Skeletal muscle tissue (tissue), 3 donors: ENCODE measurements at regions not wholly inside any gene's neighbourhood (a gene's known extent, or its start where the extent isn't known, plus 50 kb on each side); places are given as distances from the start of the nearest gene placed in this dataset.

Experiments
- H3K27ac ChIP-seq: one replicate; pipeline ENCODE4 v1.7.0; 2013; ENCODE audit warnings: mild to moderate bottlenecking, low read depth, low read length, inconsistent platforms
- H3K27me3 ChIP-seq, 3 donors: one replicate each; pipeline ENCODE4 v1.7.0; 2013; ENCODE audit warnings: low read length in 3 of 3; ENCODE audit not compliant: control insufficient read depth in 3 of 3, insufficient read depth in 3 of 3
- H3K36me3 ChIP-seq, 3 donors: one replicate each; pipeline ENCODE4 v1.7.0; 2013; ENCODE audit warnings: low read length in 3 of 3; ENCODE audit not compliant: control insufficient read depth in 3 of 3, insufficient read depth in 3 of 3
- H3K4me1 ChIP-seq, 3 donors: one replicate each; pipeline ENCODE4 v1.7.0; 2013; ENCODE audit warnings: low read length in 3 of 3, mild to moderate bottlenecking in 3 of 3; ENCODE audit not compliant: control insufficient read depth in 3 of 3, insufficient read depth in 3 of 3
- H3K4me3 ChIP-seq, 3 donors: one replicate each; pipeline ENCODE4 v1.7.0; 2013; ENCODE audit warnings: low read length in 3 of 3
- H3K9ac ChIP-seq, 3 donors: one replicate each; pipeline ENCODE4 v1.7.0; 2013; ENCODE audit warnings: low read length in 3 of 3, mild to moderate bottlenecking in 3 of 3, moderate library complexity in 2 of 3, low read depth in 1 of 3
- H3K9me3 ChIP-seq, 3 donors: one replicate each; pipeline ENCODE4 v1.7.0; 2013; ENCODE audit warnings: low read length in 3 of 3; ENCODE audit not compliant: control insufficient read depth in 3 of 3
- donor health status: Osteomylitis.

- no peaks in the 10 kb centered on the region for H3K9me3 ChIP-seq
- no peaks in the 10 kb centered on the region for H3K36me3 ChIP-seq
- H3K27ac ChIP-seq: no peak overlapping the region
- H3K4me1 ChIP-seq: no peaks in the 10 kb centered on the region
- no peak overlapping the region for H3K9ac ChIP-seq
- H3K4me3 ChIP-seq: no peak overlapping the region
- H3K27me3 ChIP-seq: peaks cover 18 to 59% (median 25%) of the 10 kb centered on the region in 3 donors
These were observed 219.7 kb upstream of the RPL38 start for GRCh38 chr17:73983621-73984400.

DNA sequence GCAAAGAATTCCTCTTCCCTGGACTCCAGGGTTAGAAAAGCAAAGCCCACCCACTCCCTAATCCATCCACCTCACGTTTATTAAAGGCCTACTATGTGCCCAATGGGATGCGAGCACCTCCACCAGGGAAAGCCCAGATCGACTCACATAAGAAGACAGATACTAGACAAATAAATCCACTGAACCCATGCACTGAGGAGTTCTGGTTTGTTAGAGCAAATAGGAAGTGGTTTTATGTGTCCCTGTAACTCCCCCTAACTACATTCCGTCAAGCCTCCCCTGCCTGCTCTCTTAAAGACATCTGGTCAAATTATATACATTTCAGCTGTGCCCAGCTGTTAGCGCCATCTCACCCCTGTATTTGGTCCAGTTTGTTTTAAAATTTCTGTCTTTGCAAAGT, 218.5 kb upstream of the RPL38 start:
- Histone ChIP-seq H3K9me3 (no peaks in the 10 kb centered on the region), H3K9ac (no peak overlapping the region), H3K27me3 (peaks cover 12 to 54% (median 20%) of the 10 kb centered on the region in 3 donors), H3K4me3 (no peak overlapping the region), H3K36me3 (no peaks in the 10 kb centered on the region), H3K27ac (no peak overlapping the region), H3K4me1 (no peaks in the 10 kb centered on the region)

GRCh38 chr17:73985466-73986015, 217.9 kb upstream of the RPL38 start:
- Histone ChIP-seq H3K27me3 (peaks cover 12 to 57% (median 18%) of the 10 kb centered on the region in 3 donors), H3K27ac (no peak overlapping the region), H3K4me1 (no peaks in the 10 kb centered on the region), H3K9ac (no peak overlapping the region), H3K36me3 (no peaks in the 10 kb centered on the region), H3K4me3 (no peak overlapping the region), H3K9me3 (no peaks in the 10 kb centered on the region)

- H3K27ac ChIP-seq: no peak overlapping the region
- H3K4me1 ChIP-seq: no peaks in the 10 kb centered on the region
- no peak overlapping the region for H3K9ac ChIP-seq
- no peaks in the 10 kb centered on the region for H3K9me3 ChIP-seq
- peaks cover 12 to 60% (median 25%) of the 10 kb centered on the region in 3 donors for H3K27me3 ChIP-seq
- H3K4me3 ChIP-seq: no peak overlapping the region
- no peaks in the 10 kb centered on the region for H3K36me3 ChIP-seq
These were observed 216.8 kb upstream of the RPL38 start for GRCh38 chr17:73986641-73987177.

DNA sequence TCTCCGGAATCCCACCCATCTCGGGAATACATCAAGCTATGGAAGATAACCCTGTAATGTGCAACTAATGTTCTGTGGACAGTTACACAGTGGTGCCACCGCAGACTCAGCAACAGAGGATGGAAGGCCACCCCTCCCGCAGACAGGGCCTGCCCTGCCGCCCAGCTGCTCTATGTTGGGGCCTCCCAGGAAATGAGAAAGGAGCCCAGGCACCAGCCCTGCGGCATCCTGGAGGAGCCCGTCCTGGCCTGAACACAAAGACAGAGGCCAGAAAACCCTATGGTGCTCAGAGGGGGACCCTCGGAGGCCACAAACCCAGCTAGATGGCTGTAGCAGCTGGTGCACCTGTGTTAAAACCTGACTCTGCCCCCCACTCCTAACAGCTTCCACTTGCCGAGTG, 216.1 kb upstream of the RPL38 start:
- no peaks in the 10 kb centered on the region for H3K4me1 ChIP-seq
- H3K4me3 ChIP-seq: no peak overlapping the region
- no peaks in the 10 kb centered on the region for H3K36me3 ChIP-seq
- H3K9me3 ChIP-seq: no peaks in the 10 kb centered on the region
- no peak overlapping the region for H3K9ac ChIP-seq
- no peak overlapping the region for H3K27ac ChIP-seq
- peaks cover 12 to 59% (median 25%) of the 10 kb centered on the region in 3 donors for H3K27me3 ChIP-seq

GRCh38 chr17:73987845-73988509, 215.5 kb upstream of the RPL38 start:
- peaks cover 9 to 59% (median 27%) of the 10 kb centered on the region in 3 donors for H3K27me3 ChIP-seq
- H3K4me1 ChIP-seq: no peaks in the 10 kb centered on the region
- no peak overlapping the region for H3K4me3 ChIP-seq
- H3K9me3 ChIP-seq: no peaks in the 10 kb centered on the region
- H3K36me3 ChIP-seq: no peaks in the 10 kb centered on the region
- H3K27ac ChIP-seq: no peak overlapping the region
- H3K9ac ChIP-seq: no peak overlapping the region

DNA sequence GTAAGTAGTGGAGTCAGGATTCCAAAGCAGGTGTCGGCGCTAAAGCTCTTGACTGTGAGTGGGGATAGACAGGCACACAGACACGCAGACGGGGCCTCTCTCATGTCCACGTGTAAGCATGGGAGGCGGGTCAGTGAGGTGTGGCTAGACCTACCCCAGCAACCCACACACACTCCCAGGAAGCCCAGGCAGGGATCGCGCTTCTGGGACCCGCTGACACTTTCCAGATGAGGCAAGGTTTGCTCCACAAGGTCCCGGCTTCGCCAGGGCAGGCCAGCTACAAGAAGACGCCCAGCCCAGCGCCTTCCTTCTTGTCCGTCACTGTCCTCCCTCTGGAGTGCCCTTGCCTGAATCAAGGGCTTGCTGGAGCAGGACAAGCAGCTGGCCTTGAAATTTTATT, 213.8 kb upstream of the RPL38 start:
- Histone ChIP-seq H3K4me1 (no peaks in the 10 kb centered on the region), H3K36me3 (no peaks in the 10 kb centered on the region), H3K9ac (no peak overlapping the region), H3K9me3 (no peaks in the 10 kb centered on the region), H3K4me3 (no peak overlapping the region), H3K27me3 (peaks cover 9 to 64% (median 29%) of the 10 kb centered on the region in 3 donors), H3K27ac (no peak overlapping the region)

GRCh38 chr17:73990290-73990689, 213.2 kb upstream of the RPL38 start:
- Histone ChIP-seq H3K27ac (no peak overlapping the region), H3K27me3 (peaks cover 9 to 63% (median 29%) of the 10 kb centered on the region in 3 donors), H3K9me3 (no peaks in the 10 kb centered on the region), H3K9ac (no peak overlapping the region), H3K36me3 (no peaks in the 10 kb centered on the region), H3K4me3 (no peak overlapping the region), H3K4me1 (no peaks in the 10 kb centered on the region)

GRCh38 chr17:73991260-73991659, 212.2 kb upstream of the RPL38 start:
- Histone ChIP-seq H3K27me3 (peaks cover 9 to 61% (median 29%) of the 10 kb centered on the region in 3 donors), H3K9me3 (no peaks in the 10 kb centered on the region)

DNA sequence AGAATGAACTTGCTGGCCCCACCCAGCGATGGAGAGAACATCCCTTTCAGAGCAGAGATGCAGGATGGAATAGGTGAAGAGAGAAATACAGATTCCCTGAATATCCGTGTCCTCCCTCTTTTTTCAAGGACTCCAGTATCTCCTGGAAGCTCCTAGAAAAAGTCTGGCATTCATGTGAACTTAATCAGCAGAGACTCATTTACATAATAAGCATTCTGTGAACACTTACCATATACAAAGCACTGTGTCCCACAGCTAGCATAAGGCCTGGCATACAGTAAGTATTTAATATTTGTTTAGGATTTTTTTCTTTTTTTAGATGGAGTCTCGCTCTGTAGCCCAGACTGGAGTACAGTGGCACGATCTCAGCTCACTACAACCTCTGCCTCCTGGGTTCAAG, 208.5 kb upstream of the RPL38 start:
- no peak overlapping the region for H3K4me3 ChIP-seq
- H3K4me1 ChIP-seq: no peaks in the 10 kb centered on the region
- H3K9me3 ChIP-seq: no peaks in the 10 kb centered on the region
- no peak overlapping the region for H3K9ac ChIP-seq
- peaks cover 9 to 50% (median 27%) of the 10 kb centered on the region in 3 donors for H3K27me3 ChIP-seq
- H3K36me3 ChIP-seq: no peaks in the 10 kb centered on the region
- no peak overlapping the region for H3K27ac ChIP-seq

More at GRCh38 chr17:73991260-73991659, 212.2 kb upstream of the RPL38 start:
- no peaks in the 10 kb centered on the region for H3K4me1 ChIP-seq
- H3K4me3 ChIP-seq: no peak overlapping the region
- H3K9ac ChIP-seq: no peak overlapping the region
- H3K27ac ChIP-seq: no peak overlapping the region
- H3K36me3 ChIP-seq: no peaks in the 10 kb centered on the region
